H1 (cell line): ENCODE measurements at regions not wholly inside any gene's neighbourhood (a gene's known extent, or its start where the extent isn't known, plus 50 kb on each side); places are given as distances from the start of the nearest gene placed in this dataset.

ENCODE experiments used
- CTCF ChIA-PET: fragments of 300-600 bp; sonication (Branson Sonifier 250); formaldehyde crosslinking; loops from one replicate; lab custom pipeline; 2021; ENCODE audit not compliant: partially characterized antibody; lab: Charles Lee
- POLR2A ChIA-PET: fragments of 300-600 bp; sonication (Branson Sonifier 250); formaldehyde crosslinking; loops from one replicate; lab custom pipeline; 2021; ENCODE audit warnings: inconsistent platforms; ENCODE audit not compliant: partially characterized antibody; lab: Charles Lee
- DNase-seq, 2 experiments: peaks; one replicate each; pipeline versions ENCODE4 v3.0.0 to v3.0.0-alpha.2; 2010 to 2022; ENCODE audit warnings: low spot score in 2 of 2, low read depth in 1 of 2, mixed read lengths in 1 of 2
- FAIRE-seq: peaks from 2 replicates; lab custom pipeline; 2011; peaks lifted over from hg19 to GRCh38; lab: Jason Lieb, UNC
- H2AFZ ChIP-seq: 2 replicates; pipeline ENCODE4 v1.8.1; 2012; ENCODE audit warnings: low read length, inconsistent platforms
- H2AK5ac ChIP-seq: 2 replicates; pipeline ENCODE4 v1.6.1; 2013; ENCODE audit warnings: low read depth, low read length
- H2BK120ac ChIP-seq: replicated peaks from 2 replicates; pipeline ENCODE3; 2013; ENCODE audit warnings: low read depth, low read length, inconsistent platforms
- H2BK12ac ChIP-seq: 2 replicates; pipeline ENCODE4 v1.6.1; 2013; ENCODE audit warnings: low read depth, low read length
- H2BK15ac ChIP-seq: 2 replicates; pipeline ENCODE4 v1.6.1; 2013; ENCODE audit warnings: low read length
- H2BK20ac ChIP-seq: 2 replicates; pipeline ENCODE4 v1.6.1; 2013; ENCODE audit warnings: low read length
- H2BK5ac ChIP-seq: 2 replicates; pipeline ENCODE4 v1.6.1; 2013; ENCODE audit warnings: low read depth, low read length
- H3K14ac ChIP-seq: 2 replicates; pipeline ENCODE4 v1.6.1; 2013; ENCODE audit warnings: inconsistent platforms; ENCODE audit not compliant: insufficient read length
- H3K18ac ChIP-seq: 2 replicates; pipeline ENCODE4 v1.6.1; 2013; ENCODE audit warnings: low read length; ENCODE audit errors: extremely low read depth
- H3K23ac ChIP-seq: 2 replicates; pipeline ENCODE4 v1.6.1; 2013; ENCODE audit warnings: inconsistent platforms; ENCODE audit not compliant: insufficient read length
- H3K23me2 ChIP-seq: 2 replicates; pipeline ENCODE4 v1.6.1; 2013; ENCODE audit warnings: low read depth, low read length
- H3K27ac ChIP-seq: 2 replicates; pipeline ENCODE4 v1.6.1; 2011; ENCODE audit warnings: low read depth, low read length, inconsistent platforms
- H3K27me3 ChIP-seq, 4 experiments: replicated peaks in 1 of 4; 1 replicate in 1 of 4; 2 replicates in 3 of 4; pipeline versions ENCODE4 v1.6.1 to v1.8.1; 2011 to 2013; ENCODE audit warnings: low read length in 3 of 4, mild to moderate bottlenecking in 3 of 4, inconsistent platforms in 2 of 4, mixed read lengths in 2 of 4, moderate library complexity in 1 of 4; ENCODE audit not compliant: control insufficient read depth in 3 of 4, insufficient read depth in 3 of 4; ENCODE audit errors: extremely low read depth in 1 of 4
- H3K36me3 ChIP-seq, 4 experiments: 2 replicates each; pipeline versions ENCODE4 v1.6.1 to v1.8.1; 2011 to 2013; ENCODE audit warnings: mild to moderate bottlenecking in 4 of 4, low read length in 3 of 4, moderate library complexity in 2 of 4, control low read depth in 1 of 4, inconsistent platforms in 1 of 4; ENCODE audit not compliant: insufficient read depth in 4 of 4, control insufficient read depth in 2 of 4
- H3K4ac ChIP-seq: replicated peaks from 2 replicates; pipeline ENCODE3; 2013; ENCODE audit warnings: low read length, low read depth, mixed read lengths, inconsistent platforms; ENCODE audit not compliant: insufficient read length
- H3K4me1 ChIP-seq, 4 experiments: replicated peaks in 1 of 4; 1 replicate in 1 of 4; 2 replicates in 3 of 4; pipeline versions ENCODE4 v1.6.1 to v1.8.1; 2011 to 2013; ENCODE audit warnings: low read length in 3 of 4, inconsistent platforms in 2 of 4, mixed read lengths in 1 of 4; ENCODE audit not compliant: insufficient read depth in 4 of 4, control insufficient read depth in 3 of 4
- H3K4me2 ChIP-seq, 2 experiments: 2 replicates each; pipeline versions ENCODE4 v1.6.1 to v1.8.1; 2011 to 2013; ENCODE audit warnings: low read depth in 2 of 2, low read length in 2 of 2, control low read depth in 1 of 2, inconsistent platforms in 1 of 2, mild to moderate bottlenecking in 1 of 2; ENCODE audit not compliant: insufficient read depth in 1 of 2
- H3K4me3 ChIP-seq, 4 experiments: fragments of 200-600, 300-600 bp in 1 of 4; sonication (generic), shearing (Covaris generic), sonication (Bioruptor Twin) in 1 of 4; 2 replicates each; pipeline versions ENCODE4 v1.5.1 to v1.8.1; 2011 to 2016; ENCODE audit warnings: low read length in 4 of 4, low read depth in 3 of 4, control low read depth in 2 of 4, inconsistent platforms in 2 of 4, mild to moderate bottlenecking in 2 of 4, mixed read lengths in 1 of 4, moderate library complexity in 1 of 4; ENCODE audit not compliant: insufficient read depth in 2 of 4; ENCODE audit errors: extremely low read depth in 1 of 4
- H3K56ac ChIP-seq: replicated peaks from 2 replicates; pipeline ENCODE3; 2013; ENCODE audit warnings: low read depth, mild to moderate bottlenecking, mixed read lengths, low read length, inconsistent platforms; ENCODE audit not compliant: insufficient read length
- H3K79me1 ChIP-seq: 2 replicates; pipeline ENCODE4 v1.6.1; 2013; ENCODE audit warnings: low read depth, low read length, control low read depth
- H3K79me2 ChIP-seq, 2 experiments: 2 replicates each; pipeline versions ENCODE4 v1.6.1 to v1.8.1; 2012 to 2013; ENCODE audit warnings: low read length in 2 of 2, mild to moderate bottlenecking in 2 of 2, inconsistent platforms in 1 of 2; ENCODE audit not compliant: insufficient read depth in 2 of 2, control insufficient read depth in 1 of 2
- H3K9ac ChIP-seq, 4 experiments: replicated peaks in 1 of 4; 1 replicate in 1 of 4; 2 replicates in 3 of 4; pipeline versions ENCODE4 v1.6.1 to v1.8.1; 2011 to 2013; ENCODE audit warnings: low read depth in 3 of 4, low read length in 3 of 4, control low read depth in 2 of 4, mild to moderate bottlenecking in 2 of 4, moderate library complexity in 2 of 4, inconsistent platforms in 1 of 4; ENCODE audit errors: extremely low read depth in 1 of 4
- H3K9me3 ChIP-seq, 2 experiments: 2 replicates each; pipeline versions ENCODE4 v1.6.1 to v1.8.1; 2012 to 2013; ENCODE audit warnings: mild to moderate bottlenecking in 2 of 2, moderate library complexity in 2 of 2, control low read depth in 1 of 2, inconsistent platforms in 1 of 2, low read depth in 1 of 2, low read length in 1 of 2, mixed read lengths in 1 of 2; ENCODE audit not compliant: insufficient read depth in 2 of 2
- H4K20me1 ChIP-seq, 2 experiments: replicated peaks in 1 of 2; 2 replicates each; pipeline versions ENCODE3 to v1.8.1; 2011 to 2013; ENCODE audit warnings: inconsistent platforms in 2 of 2, low read length in 2 of 2, mild to moderate bottlenecking in 1 of 2; ENCODE audit not compliant: insufficient read depth in 2 of 2, control insufficient read depth in 1 of 2
- H4K5ac ChIP-seq: 2 replicates; pipeline ENCODE4 v1.6.1; 2013; ENCODE audit warnings: low read length, low read depth, mixed read lengths, inconsistent platforms; ENCODE audit not compliant: insufficient read length
- H4K8ac ChIP-seq: 2 replicates; pipeline ENCODE4 v1.8.0; 2013; ENCODE audit warnings: mild to moderate bottlenecking, moderate library complexity, low read length, inconsistent platforms; ENCODE audit not compliant: insufficient read depth; ENCODE audit errors: extremely low read depth
- H4K91ac ChIP-seq: replicated peaks from 2 replicates; pipeline ENCODE3; 2013; ENCODE audit warnings: low read length, mixed read lengths, inconsistent platforms; ENCODE audit not compliant: insufficient read length
- CEBPB ChIP-seq: IDR thresholded peaks from 2 replicates; pipeline ENCODE4 v1.6.1; 2012; ENCODE audit warnings: low read depth, low read length
- CHD2 ChIP-seq: IDR thresholded peaks from 2 replicates; pipeline ENCODE4 v1.6.1; 2012; ENCODE audit warnings: low read length, improper control_type of control experiment
- SP2 ChIP-seq: IDR thresholded peaks from 2 replicates; pipeline ENCODE4 v1.6.1; 2012; ENCODE audit warnings: mild to moderate bottlenecking, low read length, inconsistent platforms
- WGBS, 2 experiments: shearing (Covaris generic) in 1 of 2; methylation state at CpG; one replicate each; pipeline versions ENCODE4 v1.1.6 to v1.1.7; 2013 to 2015; ENCODE audit warnings: low lambda C conversion rate in 2 of 2, mixed read lengths in 2 of 2, inconsistent platforms in 1 of 2, low coverage in 1 of 2, missing lambda C conversion rate in 1 of 2; ENCODE audit not compliant: insufficient replicate concordance in 2 of 2, insufficient coverage in 1 of 2, insufficient read length in 1 of 2; ENCODE audit errors: extremely low coverage in 1 of 2, missing lambda C conversion rate in 1 of 2; 5-methylcytosine and 5-hydroxymethylcytosine counted together

- Histone ChIP-seq H2AK5ac (no peak overlapping the region), H3K18ac (no peak overlapping the region), H4K91ac (no peak overlapping the region), H2BK12ac (no peak overlapping the region), H4K8ac (no peak overlapping the region), H2BK20ac (no peak overlapping the region), H3K14ac (no peak overlapping the region), H3K27ac (no peak overlapping the region), H2BK120ac (no peak overlapping the region), H4K20me1 (no peaks in the 10 kb centered on the region), H3K79me2 (no peaks in the 10 kb centered on the region), H3K79me1 (no peaks in the 10 kb centered on the region), H3K4ac (no peak overlapping the region), H3K36me3 (no peaks in the 10 kb centered on the region), H2BK5ac (no peak overlapping the region), H4K5ac (no peak overlapping the region), H3K4me3 (no peak overlapping the region), H3K4me2 (no peak overlapping the region), H2AFZ (no peak overlapping the region), H3K4me1 (no peaks in the 10 kb centered on the region), H3K9ac (no peak overlapping the region), H3K56ac (no peak overlapping the region), H3K23me2 (no peaks in the 10 kb centered on the region), H3K9me3 (peaks cover 20 to 35% of the 10 kb centered on the region in 2 experiments), H3K23ac (no peak overlapping the region), H3K27me3 (no peaks in the 10 kb centered on the region), H2BK15ac (no peak overlapping the region)
- DNase-seq (no peak), FAIRE-seq (no peak)
- ChIA-PET CTCF (interaction anchor here (0.8 kb wide), 1 partner anchor 12 kb away, joined by 3 read pairs; no protein-coding TSS in a partner anchor), POLR2A (no interaction called here)
- 88% methylated on average over 3 of the region's 3 CpGs; no CpG with 5 or more reads in 1 of the 2 experiments for WGBS, 2 experiments
- no peak for TF ChIP-seq CHD2
- no peak for TF ChIP-seq SP2
- no peak for TF ChIP-seq CEBPB
Measured at GRCh38 chr7:149348758-149349369, 86.9 kb downstream of the ZNF783 start.
